IPS-20b (cell line): ENCODE measurements at regions not wholly inside any gene's neighbourhood (a gene's known extent, or its start where the extent isn't known, plus 50 kb on each side); places are given as distances from the start of the nearest gene placed in this dataset.

Experiments used
- H3K27ac ChIP-seq: one replicate; pipeline ENCODE4 v1.5.1; 2013; ENCODE audit warnings: low read length
- H3K27me3 ChIP-seq: 2 replicates; pipeline ENCODE4 v1.6.1; 2013; ENCODE audit warnings: mild to moderate bottlenecking, low read length, inconsistent platforms; ENCODE audit not compliant: insufficient read depth
- H3K36me3 ChIP-seq: 2 replicates; pipeline ENCODE4 v1.6.1; 2013; ENCODE audit warnings: low read depth, mild to moderate bottlenecking, inconsistent platforms, low read length, moderate library complexity; ENCODE audit not compliant: insufficient read depth
- H3K4me1 ChIP-seq: 2 replicates; pipeline ENCODE4 v1.6.1; 2013; ENCODE audit warnings: mild to moderate bottlenecking, control low read depth, inconsistent platforms, low read length, moderate library complexity; ENCODE audit not compliant: insufficient read depth
- H3K4me3 ChIP-seq: 2 replicates; pipeline ENCODE4 v1.5.1; 2013; ENCODE audit warnings: mild to moderate bottlenecking, low read length, inconsistent platforms
- H3K9ac ChIP-seq: 2 replicates; pipeline ENCODE4 v1.6.1; 2013; ENCODE audit warnings: low read depth, mild to moderate bottlenecking, inconsistent platforms, low read length, moderate library complexity
- H3K9me3 ChIP-seq: 2 replicates; pipeline ENCODE4 v1.6.1; 2013; ENCODE audit warnings: mild to moderate bottlenecking, low read depth, low read length, inconsistent platforms; ENCODE audit not compliant: insufficient read depth

- H3K4me1 ChIP-seq, result no peaks in the 10 kb centered on the region
- H3K27me3 ChIP-seq, result no peaks in the 10 kb centered on the region
- H3K9me3 ChIP-seq, result peaks cover 6% of the 10 kb centered on the region; the same call in 1 of the 2 replicates
- no peaks in the 10 kb centered on the region for H3K36me3 ChIP-seq
- H3K4me3 ChIP-seq, result no peak overlapping the region
- H3K9ac ChIP-seq, result no peak overlapping the region
- no peak overlapping the region for H3K27ac ChIP-seq
These were observed 488.7 kb downstream of the TRIML1 start for GRCh38 chr4:188627892-188628291.

- Histone ChIP-seq H3K4me1 (no peaks in the 10 kb centered on the region), H3K27me3 (no peaks in the 10 kb centered on the region), H3K36me3 (no peaks in the 10 kb centered on the region), H3K9me3 (no peaks in the 10 kb centered on the region), H3K27ac (no peak overlapping the region), H3K4me3 (no peak overlapping the region), H3K9ac (no peak overlapping the region)
These were observed 500.3 kb downstream of the TRIML1 start for GRCh38 chr4:188639479-188640100.

GRCh38 chr4:188647820-188648370 lies 508.7 kb downstream of the TRIML1 start:
- H3K4me3 ChIP-seq, result no peak overlapping the region
- no peaks in the 10 kb centered on the region for H3K36me3 ChIP-seq
- no peak overlapping the region for H3K9ac ChIP-seq
- H3K27me3 ChIP-seq, result no peaks in the 10 kb centered on the region
- H3K27ac ChIP-seq, result no peak overlapping the region
- H3K4me1 ChIP-seq, result peaks cover 3% of the 10 kb centered on the region; the same call in 1 of the 2 replicates
- H3K9me3 ChIP-seq, result no peaks in the 10 kb centered on the region

GRCh38 chr4:188649635-188650034 lies 510.4 kb downstream of the TRIML1 start:
- H3K4me3 ChIP-seq, result no peak overlapping the region
- no peaks in the 10 kb centered on the region for H3K36me3 ChIP-seq
- H3K4me1 ChIP-seq, result peaks cover 3% of the 10 kb centered on the region; the same call in 1 of the 2 replicates
- H3K9me3 ChIP-seq, result no peaks in the 10 kb centered on the region
- no peak overlapping the region for H3K9ac ChIP-seq
- no peak overlapping the region for H3K27ac ChIP-seq
- H3K27me3 ChIP-seq, result no peaks in the 10 kb centered on the region

GRCh38 chr4:188650516-188650915 lies 511.3 kb downstream of the TRIML1 start:
- no peak overlapping the region for H3K9ac ChIP-seq
- H3K36me3 ChIP-seq, result no peaks in the 10 kb centered on the region
- H3K4me3 ChIP-seq, result no peak overlapping the region
- H3K4me1 ChIP-seq, result peaks cover 3% of the 10 kb centered on the region; the same call in 1 of the 2 replicates
- H3K27me3 ChIP-seq, result no peaks in the 10 kb centered on the region
- H3K27ac ChIP-seq, result no peak overlapping the region
- no peaks in the 10 kb centered on the region for H3K9me3 ChIP-seq

- Histone ChIP-seq H3K4me1 (no peaks in the 10 kb centered on the region), H3K9ac (no peak overlapping the region), H3K9me3 (no peaks in the 10 kb centered on the region), H3K27ac (no peak overlapping the region), H3K36me3 (no peaks in the 10 kb centered on the region), H3K27me3 (no peaks in the 10 kb centered on the region), H3K4me3 (no peak overlapping the region)
These were observed 518.1 kb downstream of the TRIML1 start for GRCh38 chr4:188657365-188657764.

GRCh38 chr4:188658958-188659522 lies 519.8 kb downstream of the TRIML1 start:
- H3K27me3 ChIP-seq, result no peaks in the 10 kb centered on the region
- no peaks in the 10 kb centered on the region for H3K9me3 ChIP-seq
- H3K27ac ChIP-seq, result no peak overlapping the region
- no peaks in the 10 kb centered on the region for H3K4me1 ChIP-seq
- H3K9ac ChIP-seq, result no peak overlapping the region
- H3K36me3 ChIP-seq, result no peaks in the 10 kb centered on the region
- no peak overlapping the region for H3K4me3 ChIP-seq

- no peaks in the 10 kb centered on the region for H3K4me1 ChIP-seq
- H3K4me3 ChIP-seq, result no peak overlapping the region
- H3K9ac ChIP-seq, result no peak overlapping the region
- H3K27ac ChIP-seq, result no peak overlapping the region
- H3K9me3 ChIP-seq, result no peaks in the 10 kb centered on the region
- H3K36me3 ChIP-seq, result no peaks in the 10 kb centered on the region
- no peaks in the 10 kb centered on the region for H3K27me3 ChIP-seq
These were observed 521.6 kb downstream of the TRIML1 start for GRCh38 chr4:188660796-188661195.

GRCh38 chr4:188661502-188661901 lies 522.3 kb downstream of the TRIML1 start:
- H3K27ac ChIP-seq, result no peak overlapping the region

GRCh38 chr4:188663369-188663768 lies 524.1 kb downstream of the TRIML1 start:
- no peak overlapping the region for H3K4me3 ChIP-seq
- no peaks in the 10 kb centered on the region for H3K36me3 ChIP-seq
- no peaks in the 10 kb centered on the region for H3K9me3 ChIP-seq

More at GRCh38 chr4:188661502-188661901, 522.3 kb downstream of the TRIML1 start:
- H3K9ac ChIP-seq, result no peak overlapping the region
- no peak overlapping the region for H3K4me3 ChIP-seq
- H3K27me3 ChIP-seq, result no peaks in the 10 kb centered on the region
- no peaks in the 10 kb centered on the region for H3K36me3 ChIP-seq
- H3K9me3 ChIP-seq, result no peaks in the 10 kb centered on the region
- H3K4me1 ChIP-seq, result no peaks in the 10 kb centered on the region

GRCh38 chr4:188665491-188666457 lies 526.5 kb downstream of the TRIML1 start:
- no peaks in the 10 kb centered on the region for H3K36me3 ChIP-seq
- H3K27me3 ChIP-seq, result no peaks in the 10 kb centered on the region
- H3K4me3 ChIP-seq, result no peak overlapping the region
- no peaks in the 10 kb centered on the region for H3K9me3 ChIP-seq
- no peak overlapping the region for H3K9ac ChIP-seq
- no peak overlapping the region for H3K27ac ChIP-seq
- H3K4me1 ChIP-seq, result no peaks in the 10 kb centered on the region

More at GRCh38 chr4:188663369-188663768, 524.1 kb downstream of the TRIML1 start:
- Histone ChIP-seq H3K4me1 (no peaks in the 10 kb centered on the region), H3K27ac (no peak overlapping the region), H3K9ac (no peak overlapping the region), H3K27me3 (no peaks in the 10 kb centered on the region)
